HG03565 (cell line): ENCODE measurements at regions not wholly inside any gene's neighbourhood (a gene's known extent, or its start where the extent isn't known, plus 50 kb on each side); places are given as distances from the start of the nearest gene placed in this dataset.

ENCODE experiments used
- ATAC-seq: cut with Tn5 transposase; IDR thresholded peaks from one replicate; pipeline ENCODE4 v1.9.1; 2021; ENCODE audit warnings: mild to moderate bottlenecking, moderate library complexity; ENCODE audit not compliant: unreplicated experiment

DNA sequence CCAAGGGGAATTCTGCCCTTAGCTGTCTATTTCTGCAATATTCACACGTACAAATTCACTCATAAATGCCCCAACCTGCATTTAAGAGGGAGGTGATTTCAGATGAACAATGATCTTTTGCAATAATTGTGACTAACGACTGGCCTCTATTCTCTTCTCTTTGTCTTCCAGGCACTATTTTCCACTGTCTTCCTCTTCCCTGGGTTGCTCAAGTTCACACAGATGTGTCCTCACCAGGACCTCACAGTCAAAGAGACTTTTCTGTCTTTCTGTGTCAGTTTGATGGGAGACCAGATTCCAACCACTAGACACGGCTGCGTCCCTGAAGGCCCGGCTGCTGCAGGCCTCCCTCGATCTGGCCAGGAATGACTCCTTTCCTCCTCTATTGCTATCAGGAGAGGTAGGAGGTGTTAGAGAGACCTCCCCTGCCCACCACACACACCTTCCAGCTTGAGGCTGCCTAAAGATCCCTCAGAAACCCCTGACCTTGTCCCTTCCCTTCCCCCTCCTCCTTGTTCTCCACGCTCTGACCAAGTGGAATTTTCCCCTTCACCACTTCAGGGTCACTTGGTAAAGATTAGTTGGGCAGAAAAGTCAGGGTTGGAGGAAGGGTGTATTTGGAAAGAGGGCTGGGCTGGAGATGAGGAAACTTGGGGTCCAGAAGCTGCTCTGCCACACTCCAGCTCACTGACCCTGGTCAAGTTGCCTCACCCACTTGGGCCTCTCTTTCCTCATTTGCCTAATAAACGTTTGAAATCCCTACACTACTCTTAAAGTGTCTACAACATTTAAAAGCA is 109.2 kb upstream of the COPS8 start:
- no peak for ATAC-seq

GRCh38 chr2:236977063-236977851 is 108.4 kb upstream of the COPS8 start:
- ATAC-seq, result no peak

GRCh38 chr2:236977852-236978398 is 107.8 kb upstream of the COPS8 start:
- no peak for ATAC-seq

GRCh38 chr2:236979664-236980063 is 106.0 kb upstream of the COPS8 start:
- no peak for ATAC-seq

DNA sequence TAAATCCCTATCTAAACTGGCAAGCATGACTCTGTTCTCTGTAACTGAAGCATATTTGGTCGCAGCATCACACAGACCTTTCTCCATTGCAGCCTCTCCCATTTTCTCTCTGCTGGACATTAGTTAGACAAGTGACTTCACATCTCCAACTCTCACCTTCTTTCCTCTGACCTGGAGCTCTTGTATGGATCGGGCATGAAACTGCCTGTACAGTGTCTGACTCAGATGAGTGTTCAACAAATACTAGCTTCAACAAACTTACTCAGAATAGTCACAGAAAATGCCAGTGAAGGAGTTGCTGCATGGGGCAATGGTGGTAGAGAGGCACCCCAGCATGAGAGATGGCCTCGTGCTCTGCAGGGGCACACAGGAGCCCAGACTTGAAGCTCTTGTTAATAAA is 104.7 kb upstream of the COPS8 start:
- ATAC-seq, result no peak

DNA sequence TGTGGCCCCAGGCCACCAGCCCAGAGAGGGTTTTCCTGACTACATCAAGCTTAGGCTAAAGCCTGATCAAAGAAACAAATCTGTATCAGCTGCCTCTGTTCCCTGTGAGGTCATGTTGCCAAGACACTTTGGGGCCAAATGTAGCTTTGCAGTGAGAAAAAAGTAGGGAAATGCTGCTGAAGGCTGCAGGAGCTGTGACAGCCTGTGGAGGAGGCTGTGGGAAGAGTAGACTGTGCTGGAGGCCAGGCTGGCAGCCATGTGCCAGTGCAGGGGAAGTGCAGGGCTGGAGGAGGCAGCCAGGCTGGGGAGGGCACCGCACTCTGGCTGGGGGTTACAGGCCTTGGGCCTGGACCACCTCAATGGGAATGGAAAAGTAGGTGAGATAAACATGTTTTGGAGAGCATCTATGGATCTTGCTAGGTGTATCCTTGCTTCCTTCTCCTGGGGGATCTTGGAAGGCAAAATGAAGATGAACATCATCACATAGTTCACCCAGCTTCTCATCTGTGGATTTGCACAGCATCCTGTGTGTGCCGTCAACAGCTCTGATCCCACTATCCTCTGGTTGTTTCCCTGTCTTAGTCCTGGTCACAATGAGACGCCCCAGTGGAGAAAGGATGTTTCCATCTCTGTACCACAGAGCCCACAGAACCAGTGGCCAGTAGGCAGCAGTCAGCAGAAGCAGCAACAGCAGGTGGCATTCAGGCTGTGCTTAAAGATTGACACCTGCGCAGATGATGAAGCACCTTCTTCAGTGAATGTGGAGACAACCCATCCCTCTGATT is 103.8 kb upstream of the COPS8 start:
- ATAC-seq, result no peak

- no peak for ATAC-seq
Measured at GRCh38 chr2:236982693-236983455, 102.8 kb upstream of the COPS8 start.

DNA sequence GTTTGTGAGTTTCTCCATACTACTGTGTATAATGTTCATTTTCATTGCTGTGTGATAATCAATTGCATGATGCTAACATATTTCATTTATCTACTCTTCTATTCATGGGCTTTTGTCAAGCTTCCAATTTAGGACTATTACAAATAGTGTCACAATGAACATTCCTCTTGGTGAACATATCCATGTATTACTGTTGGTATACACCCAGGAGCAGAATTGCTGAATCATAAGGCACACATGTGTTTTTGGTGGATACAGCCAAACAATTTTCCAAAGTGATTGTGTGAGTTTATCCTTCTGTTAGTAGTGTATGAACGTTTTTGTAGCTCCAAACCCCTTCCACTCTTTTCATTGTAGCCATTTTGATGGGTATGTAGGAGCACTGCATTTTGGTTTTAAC is 101.6 kb upstream of the COPS8 start:
- no peak for ATAC-seq

DNA sequence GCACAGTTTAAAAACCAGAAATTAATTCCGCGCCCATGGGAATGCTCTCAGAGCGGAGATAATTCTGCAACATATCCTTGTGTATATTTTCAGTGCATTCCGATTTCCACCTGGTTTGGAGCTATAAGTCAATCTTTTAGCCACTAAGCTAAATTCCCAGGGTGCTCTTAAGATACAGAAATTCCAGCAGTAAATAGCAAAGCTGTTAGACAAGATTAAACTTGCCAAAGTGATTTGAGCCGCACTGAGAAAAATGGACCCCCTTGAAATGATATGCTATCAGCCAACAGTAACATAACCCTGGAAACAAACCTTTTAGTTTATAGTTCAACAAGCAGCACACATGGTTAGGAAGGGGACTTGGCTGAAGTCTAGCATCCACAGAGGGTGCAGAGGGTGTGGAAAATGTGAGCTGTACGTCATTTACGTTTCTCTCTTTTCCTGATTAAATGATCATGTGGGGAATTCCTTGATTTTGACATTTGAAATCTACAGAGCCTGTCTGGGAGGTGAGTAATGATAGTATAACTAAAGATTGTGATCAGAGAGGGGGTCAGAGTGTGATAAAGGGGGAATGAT is 99.8 kb upstream of the COPS8 start:
- ATAC-seq, result no peak

DNA sequence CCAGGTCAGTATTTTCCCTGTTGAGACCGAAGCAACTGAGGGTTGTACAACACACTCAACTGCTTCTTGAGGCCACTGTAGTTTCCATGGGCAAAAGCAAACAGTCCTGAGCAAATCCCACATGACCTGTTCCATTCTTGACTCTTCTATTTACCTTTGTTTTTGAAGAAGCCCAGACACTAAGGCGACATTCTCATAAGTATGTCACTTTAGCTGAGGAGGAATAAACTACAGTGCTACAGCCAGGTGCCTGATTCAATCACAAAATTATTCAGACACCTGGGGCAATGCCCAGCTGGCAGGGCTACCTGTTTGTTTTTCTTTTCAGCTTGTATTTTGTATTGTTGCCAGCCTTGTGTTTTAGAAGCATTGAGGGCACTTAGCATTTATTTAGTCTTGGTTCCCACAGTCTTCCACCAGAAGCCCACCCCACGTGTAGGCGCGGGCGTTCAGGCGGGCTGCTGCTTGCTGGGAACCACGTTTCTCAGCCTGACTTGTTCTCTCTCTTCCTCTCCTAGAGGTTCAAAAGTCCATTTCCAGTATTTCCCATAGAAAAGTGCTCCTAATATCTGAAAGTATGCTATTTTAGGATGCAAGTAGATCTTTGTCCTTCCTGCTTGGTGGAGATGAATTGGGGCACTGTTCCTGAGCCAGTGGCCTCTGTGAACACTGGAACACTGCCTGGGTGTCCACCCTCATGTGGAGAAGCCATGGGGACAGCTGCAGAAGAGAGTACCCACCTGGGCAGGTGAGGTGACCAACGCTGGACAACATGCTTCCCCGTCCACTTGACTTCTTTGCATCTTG is 99.0 kb upstream of the COPS8 start:
- no peak for ATAC-seq

- no peak for ATAC-seq
Measured at GRCh38 chr2:236988216-236988615, 97.5 kb upstream of the COPS8 start.

- no peak for ATAC-seq
Measured at GRCh38 chr2:236988690-236989624, 96.7 kb upstream of the COPS8 start.

GRCh38 chr2:236990552-236990951 is 95.1 kb upstream of the COPS8 start:
- ATAC-seq, result no peak

DNA sequence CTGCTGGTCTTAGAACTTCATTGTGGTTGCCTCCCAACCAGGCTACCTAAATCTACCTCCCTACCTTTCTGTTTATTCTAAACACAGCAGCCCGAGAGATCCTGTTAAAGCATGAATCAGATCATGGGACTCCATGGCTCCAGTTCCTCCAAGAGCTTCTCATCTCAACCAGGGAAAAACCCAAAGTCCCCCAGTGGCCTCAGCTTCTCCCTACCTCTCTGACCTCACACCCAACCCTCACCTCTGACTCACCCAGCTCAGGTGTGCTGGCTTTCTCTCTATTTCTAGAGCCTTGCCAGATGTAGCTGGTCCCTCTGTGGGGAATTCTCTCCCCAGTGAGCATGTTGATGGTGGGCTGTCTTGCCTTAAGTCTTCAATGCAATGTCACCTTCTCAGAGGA is 93.8 kb upstream of the COPS8 start:
- no peak for ATAC-seq

GRCh38 chr2:236993286-236993685 is 92.4 kb upstream of the COPS8 start:
- no peak for ATAC-seq

DNA sequence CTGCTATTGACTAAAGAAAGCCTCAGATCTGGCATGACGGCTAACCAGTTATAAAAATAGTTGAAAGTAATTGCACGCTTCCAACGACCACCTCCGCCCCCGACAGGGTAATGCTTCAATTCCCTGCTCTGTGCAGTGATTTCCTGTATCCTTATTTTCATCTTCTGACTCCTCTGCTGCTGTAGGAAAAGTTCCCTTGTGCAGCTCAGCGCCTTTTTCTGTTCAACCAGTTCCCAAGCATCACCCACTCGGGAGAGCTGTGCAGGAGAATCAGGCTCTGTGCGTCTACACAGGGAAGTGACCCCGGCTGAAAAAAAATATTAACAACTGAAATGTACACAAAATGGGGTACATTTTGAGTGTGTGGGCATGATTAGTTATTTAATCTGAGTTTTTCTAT is 91.3 kb upstream of the COPS8 start:
- ATAC-seq, result no peak

- ATAC-seq, result no peak
Measured at GRCh38 chr2:236997069-236997715, 88.5 kb upstream of the COPS8 start.

GRCh38 chr2:236998236-236998635 is 87.5 kb upstream of the COPS8 start:
- ATAC-seq, result no peak
